ENCODE measurements at regions not wholly inside any gene's neighbourhood (a gene's known extent, or its start where the extent isn't known, plus 50 kb on each side); places are given as distances from the start of the nearest gene placed in this dataset.
"Not testable (repeated sequence)": the region's sequence is repeated elsewhere in the genome, so short reads cannot be mapped to it uniquely, and the experiment has no call there.

DNA sequence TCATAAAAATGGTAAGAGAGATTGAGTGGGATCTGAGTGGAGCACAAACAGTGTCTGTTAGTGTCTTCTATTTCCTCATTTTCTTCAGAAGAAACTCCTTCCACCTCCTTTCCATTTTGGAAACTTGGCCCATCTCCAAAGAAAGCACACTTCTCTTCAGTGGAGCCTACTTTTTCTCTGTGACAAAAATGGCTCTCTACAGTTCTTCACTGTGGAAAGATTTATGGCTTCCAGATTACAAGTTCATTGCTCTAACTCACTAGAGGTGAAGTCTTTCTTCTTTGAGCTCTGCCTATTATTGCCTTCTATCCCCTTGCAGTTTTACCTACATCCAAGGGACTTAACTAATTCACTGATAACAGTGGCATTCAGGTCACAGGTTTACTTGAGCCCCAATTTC lies 325.8 kb downstream of the ANTXR2 start:
- no peak overlapping the region for H3K27ac Mint-ChIP-seq
- TF ChIP-seq, protein P1, sequence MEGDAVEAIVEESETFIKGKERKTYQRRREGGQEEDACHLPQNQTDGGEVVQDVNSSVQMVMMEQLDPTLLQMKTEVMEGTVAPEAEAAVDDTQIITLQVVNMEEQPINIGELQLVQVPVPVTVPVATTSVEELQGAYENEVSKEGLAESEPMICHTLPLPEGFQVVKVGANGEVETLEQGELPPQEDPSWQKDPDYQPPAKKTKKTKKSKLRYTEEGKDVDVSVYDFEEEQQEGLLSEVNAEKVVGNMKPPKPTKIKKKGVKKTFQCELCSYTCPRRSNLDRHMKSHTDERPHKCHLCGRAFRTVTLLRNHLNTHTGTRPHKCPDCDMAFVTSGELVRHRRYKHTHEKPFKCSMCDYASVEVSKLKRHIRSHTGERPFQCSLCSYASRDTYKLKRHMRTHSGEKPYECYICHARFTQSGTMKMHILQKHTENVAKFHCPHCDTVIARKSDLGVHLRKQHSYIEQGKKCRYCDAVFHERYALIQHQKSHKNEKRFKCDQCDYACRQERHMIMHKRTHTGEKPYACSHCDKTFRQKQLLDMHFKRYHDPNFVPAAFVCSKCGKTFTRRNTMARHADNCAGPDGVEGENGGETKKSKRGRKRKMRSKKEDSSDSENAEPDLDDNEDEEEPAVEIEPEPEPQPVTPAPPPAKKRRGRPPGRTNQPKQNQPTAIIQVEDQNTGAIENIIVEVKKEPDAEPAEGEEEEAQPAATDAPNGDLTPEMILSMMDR (IDR thresholded peaks at IDR 0.05): no peak
- no peak overlapping the region for H3K4me3 Mint-ChIP-seq
- H3K9me3 Mint-ChIP-seq: no peaks in the 10 kb centered on the region
- H3K36me3 Mint-ChIP-seq (ENCODE audit: low read depth): no peaks in the 10 kb centered on the region
- peaks cover 5% of the 10 kb centered on the region; the same call in 1 of the 2 replicates for H3K27me3 Mint-ChIP-seq (ENCODE audit: insufficient read depth)
- H3K4me1 Mint-ChIP-seq (ENCODE audit: low read depth): no peaks in the 10 kb centered on the region
- DNase-seq: no peak

DNA sequence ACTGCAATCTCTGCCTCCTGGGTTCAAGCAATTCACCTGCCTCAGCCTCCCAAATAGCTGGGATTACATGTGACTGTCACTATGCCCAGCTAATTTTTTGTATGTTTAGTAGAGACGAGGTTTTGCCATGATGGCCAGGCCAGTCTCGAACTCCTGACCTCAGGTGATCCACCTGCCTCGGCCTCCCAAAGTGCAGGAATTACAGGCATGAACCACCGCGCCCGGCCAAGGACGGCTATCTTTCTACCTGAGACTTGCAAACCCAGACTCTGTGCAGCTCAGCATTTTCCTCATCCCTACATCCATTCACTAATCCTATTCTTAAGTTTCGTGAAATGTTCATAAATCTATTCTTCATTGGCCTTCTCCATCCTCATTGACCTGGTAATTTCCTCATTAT lies 330.0 kb downstream of the ANTXR2 start:
- no peaks in the 10 kb centered on the region for H3K36me3 Mint-ChIP-seq (ENCODE audit: low read depth)
- H3K27ac Mint-ChIP-seq: no peak overlapping the region
- H3K9me3 Mint-ChIP-seq: no peaks in the 10 kb centered on the region
- no peaks in the 10 kb centered on the region for H3K4me1 Mint-ChIP-seq (ENCODE audit: low read depth)
- H3K27me3 Mint-ChIP-seq (ENCODE audit: insufficient read depth): peaks cover 1% of the 10 kb centered on the region; the same call in 1 of the 2 replicates
- TF ChIP-seq, protein P1 (IDR thresholded peaks at IDR 0.05): no peak
- no peak overlapping the region for H3K4me3 Mint-ChIP-seq
- DNase-seq: no peak

DNA sequence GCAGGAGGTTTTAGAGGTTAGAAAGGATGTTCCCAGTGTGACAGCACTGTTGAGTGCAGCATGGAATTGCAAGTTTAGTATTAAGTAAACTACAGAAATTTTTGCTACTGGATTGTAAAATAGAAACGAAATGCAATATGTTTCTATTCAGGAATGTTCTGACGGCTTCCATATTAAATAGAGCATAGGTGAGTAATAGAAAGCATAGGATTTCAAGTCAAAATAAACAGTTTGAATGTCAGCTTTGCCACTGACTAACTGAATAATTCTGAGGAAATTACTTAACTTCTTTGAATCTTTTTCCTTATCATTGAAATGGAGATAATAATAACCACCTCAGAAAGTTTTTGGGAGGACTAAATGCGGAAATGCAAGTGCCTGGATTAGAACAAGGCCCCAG lies 331.9 kb upstream of the GK2 start:
- Mint-ChIP-seq H3K36me3 (ENCODE audit: low read depth) (no peaks in the 10 kb centered on the region), H3K27me3 (ENCODE audit: insufficient read depth) (peaks cover 1% of the 10 kb centered on the region; the same call in 1 of the 2 replicates), H3K9me3 (no peaks in the 10 kb centered on the region), H3K4me1 (ENCODE audit: low read depth) (no peaks in the 10 kb centered on the region), H3K27ac (no peak overlapping the region), H3K4me3 (no peak overlapping the region)
- TF ChIP-seq, protein P1 (IDR thresholded peaks at IDR 0.05): no peak
- no peak for DNase-seq

DNA sequence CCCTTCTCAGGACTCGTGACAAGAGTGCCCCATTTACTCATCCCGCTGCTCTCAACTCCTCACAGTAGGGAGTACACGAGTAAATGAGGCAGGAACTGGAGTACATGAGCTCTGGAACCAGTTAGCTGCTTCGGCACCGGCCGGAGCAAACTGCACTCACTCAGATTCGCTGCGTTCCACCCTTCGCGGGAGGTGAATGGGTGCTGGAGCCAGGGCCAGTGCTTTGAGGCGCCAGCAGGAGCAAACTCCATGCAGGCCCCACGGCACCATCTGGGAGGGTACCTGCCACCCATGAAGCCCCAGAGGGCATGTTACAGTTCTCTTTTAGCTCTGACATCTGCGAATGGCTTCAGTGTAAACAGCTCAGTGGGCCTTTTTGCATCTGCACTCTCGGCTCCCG lies 315.5 kb upstream of the GK2 start:
- peaks cover 4% of the 10 kb centered on the region for H3K27me3 Mint-ChIP-seq (ENCODE audit: insufficient read depth)
- H3K4me3 Mint-ChIP-seq: peak overlapping the region; percentile 32; the same call in 1 of the 2 replicates
- TF ChIP-seq, protein P1 (IDR thresholded peaks at IDR 0.05): no peak
- no peaks in the 10 kb centered on the region for H3K4me1 Mint-ChIP-seq (ENCODE audit: low read depth)
- no peaks in the 10 kb centered on the region for H3K36me3 Mint-ChIP-seq (ENCODE audit: low read depth)
- DNase-seq: no peak
- no peak overlapping the region for H3K27ac Mint-ChIP-seq
- H3K9me3 Mint-ChIP-seq: no peaks in the 10 kb centered on the region

DNA sequence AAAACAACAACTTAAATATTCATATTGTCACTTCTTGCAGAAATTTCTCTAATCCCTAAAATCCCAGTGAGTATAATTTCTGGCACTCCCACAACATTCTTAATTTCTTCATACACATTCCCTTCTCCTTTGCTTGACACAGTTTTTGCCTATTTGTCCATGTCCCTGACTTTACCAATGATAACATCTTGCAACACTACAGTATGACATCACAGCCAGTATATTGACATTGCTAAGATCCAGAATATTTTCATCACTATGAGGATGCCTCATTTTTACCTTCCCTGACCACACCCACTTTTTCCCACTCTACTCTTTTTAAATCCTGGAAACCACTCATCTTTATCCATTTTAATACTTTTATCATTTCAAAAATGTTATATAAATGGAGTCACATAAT lies 292.3 kb upstream of the GK2 start:
- Mint-ChIP-seq H3K4me3 (no peak overlapping the region), H3K9me3 (peaks cover 6% of the 10 kb centered on the region), H3K27me3 (ENCODE audit: insufficient read depth) (no peaks in the 10 kb centered on the region; the same call in 1 of the 2 replicates), H3K27ac (no peak overlapping the region), H3K4me1 (ENCODE audit: low read depth) (no peaks in the 10 kb centered on the region), H3K36me3 (ENCODE audit: low read depth) (no peaks in the 10 kb centered on the region)
- DNase-seq: no peak
- TF ChIP-seq, protein P1 (IDR thresholded peaks at IDR 0.05): no peak

DNA sequence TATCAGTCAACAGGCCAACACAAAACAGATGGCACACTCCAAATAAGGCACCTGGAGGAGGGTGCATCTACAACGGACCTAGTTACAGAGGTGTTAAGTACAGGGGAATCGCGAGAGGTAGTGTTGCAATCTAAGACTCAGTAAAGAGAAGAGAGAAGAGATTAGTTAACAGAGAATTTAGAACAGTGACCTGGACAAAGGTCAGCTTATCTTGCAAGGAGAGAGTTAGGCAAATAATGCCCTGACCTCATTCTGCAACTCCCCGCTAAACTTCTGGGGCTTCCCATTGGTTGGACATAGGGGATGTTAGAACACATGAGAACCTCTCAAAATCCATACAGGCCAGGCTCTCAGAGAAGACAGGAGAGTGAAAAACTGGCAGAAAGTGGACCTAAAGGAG lies 289.4 kb upstream of the GK2 start:
- no peak for DNase-seq
- H3K27me3 Mint-ChIP-seq (ENCODE audit: insufficient read depth): no peaks in the 10 kb centered on the region; the same call in 1 of the 2 replicates
- H3K36me3 Mint-ChIP-seq (ENCODE audit: low read depth): no peaks in the 10 kb centered on the region
- H3K4me3 Mint-ChIP-seq: no peak overlapping the region
- H3K4me1 Mint-ChIP-seq (ENCODE audit: low read depth): no peaks in the 10 kb centered on the region
- H3K9me3 Mint-ChIP-seq: no peaks in the 10 kb centered on the region; the same call in 1 of the 2 replicates
- H3K27ac Mint-ChIP-seq: no peak overlapping the region
- TF ChIP-seq, protein P1 (IDR thresholded peaks at IDR 0.05): no peak

DNA sequence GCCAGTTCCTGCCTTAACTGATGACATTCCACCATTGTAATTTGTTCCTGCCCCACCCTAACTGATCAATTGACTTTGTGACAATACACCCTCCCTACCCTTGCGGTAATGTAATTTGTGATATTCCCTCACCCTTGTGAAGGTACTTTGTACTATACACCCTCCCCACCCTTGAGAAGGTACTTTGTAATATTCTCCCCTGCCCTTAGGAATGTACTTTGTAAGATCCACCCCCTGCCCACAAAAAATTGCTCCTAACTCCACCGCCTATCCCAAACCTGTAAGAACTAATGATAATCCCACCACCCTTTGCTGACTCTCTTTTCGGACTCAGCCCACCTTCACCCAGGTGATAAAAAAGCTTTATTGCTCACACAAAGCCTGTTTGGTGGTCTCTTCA lies 288.5 kb upstream of the GK2 start:
- H3K4me1 Mint-ChIP-seq (ENCODE audit: low read depth); H3K27ac Mint-ChIP-seq; H3K9me3 Mint-ChIP-seq; H3K4me3 Mint-ChIP-seq; H3K36me3 Mint-ChIP-seq (ENCODE audit: low read depth); DNase-seq; H3K27me3 Mint-ChIP-seq (ENCODE audit: insufficient read depth): not testable (repeated sequence)
